Progenitor cell of endocrine pancreas (in vitro differentiated cells): ENCODE measurements at regions not wholly inside any gene's neighbourhood (a gene's known extent, or its start where the extent isn't known, plus 50 kb on each side); places are given as distances from the start of the nearest gene placed in this dataset.

ENCODE experiments used
- DNase-seq: peaks from one replicate; pipeline ENCODE4 v3.0.0; 2021; ENCODE audit warnings: low spot score; ENCODE audit not compliant: unreplicated experiment
- H3K27ac Mint-ChIP-seq: 2 replicates; pipeline ENCODE4 v1.8.0; 2021; ENCODE audit warnings: mild to moderate bottlenecking, moderate library complexity, mixed read lengths
- H3K27me3 Mint-ChIP-seq: 2 replicates; pipeline ENCODE4 v1.8.0; 2021; ENCODE audit warnings: mixed read lengths
- H3K36me3 Mint-ChIP-seq: 2 replicates; pipeline ENCODE4 v1.8.0; 2022; ENCODE audit warnings: mixed read lengths; ENCODE audit not compliant: insufficient read depth
- H3K4me1 Mint-ChIP-seq: 2 replicates; pipeline ENCODE4 v1.8.0; 2021; ENCODE audit warnings: low read depth, mixed read lengths
- H3K4me3 Mint-ChIP-seq: 2 replicates; pipeline ENCODE4 v1.8.0; 2021; ENCODE audit warnings: low read depth, mild to moderate bottlenecking, moderate library complexity, mixed read lengths
- H3K9me3 Mint-ChIP-seq: 2 replicates; pipeline ENCODE4 v1.8.0; 2021; ENCODE audit warnings: low read depth, mixed read lengths
- CTCF ChIP-seq: fragments of 200-600 bp; sonication (generic); IDR thresholded peaks from one replicate; pipeline ENCODE4 v1.5.0; 2021; ENCODE audit warnings: antibody characterized with exemption, mild to moderate bottlenecking; ENCODE audit not compliant: unreplicated experiment

GRCh38 chr9:35540315-35540714 lies 50.4 kb downstream of the RUSC2 start:
- H3K27me3 Mint-ChIP-seq, result no peaks in the 10 kb centered on the region
- no peaks in the 10 kb centered on the region for H3K9me3 Mint-ChIP-seq
- peaks cover 1% of the 10 kb centered on the region for H3K36me3 Mint-ChIP-seq
- TF ChIP-seq CTCF, result no peak
- peaks cover 21% of the 10 kb centered on the region for H3K4me1 Mint-ChIP-seq
- H3K27ac Mint-ChIP-seq, result no peak overlapping the region
- no peak overlapping the region for H3K4me3 Mint-ChIP-seq
- DNase-seq, result no peak

- Mint-ChIP-seq H3K27ac (no peak overlapping the region), H3K36me3 (peaks cover 3% of the 10 kb centered on the region), H3K9me3 (no peaks in the 10 kb centered on the region), H3K4me3 (no peak overlapping the region), H3K4me1 (no peaks in the 10 kb centered on the region), H3K27me3 (no peaks in the 10 kb centered on the region)
- no peak for TF ChIP-seq CTCF
- no peak for DNase-seq
Observed at GRCh38 chr9:35546853-35547252, 56.9 kb downstream of the RUSC2 start.

GRCh38 chr9:35547889-35548418 lies 57.1 kb upstream of the TESK1 start:
- TF ChIP-seq CTCF, result no peak
- no peak overlapping the region for H3K27ac Mint-ChIP-seq
- no peak for DNase-seq
- no peak overlapping the region for H3K4me3 Mint-ChIP-seq
- no peaks in the 10 kb centered on the region for H3K9me3 Mint-ChIP-seq
- no peaks in the 10 kb centered on the region for H3K4me1 Mint-ChIP-seq
- H3K36me3 Mint-ChIP-seq, result peaks cover 1% of the 10 kb centered on the region
- H3K27me3 Mint-ChIP-seq, result no peaks in the 10 kb centered on the region

- H3K4me3 Mint-ChIP-seq, result no peak overlapping the region
Observed at GRCh38 chr9:35548571-35548970, 56.5 kb upstream of the TESK1 start.

GRCh38 chr9:35549441-35549840 lies 55.6 kb upstream of the TESK1 start:
- H3K27me3 Mint-ChIP-seq, result no peaks in the 10 kb centered on the region
- no peak overlapping the region for H3K27ac Mint-ChIP-seq
- no peak overlapping the region for H3K4me3 Mint-ChIP-seq
- no peaks in the 10 kb centered on the region for H3K4me1 Mint-ChIP-seq
- no peak for DNase-seq
- H3K9me3 Mint-ChIP-seq, result no peaks in the 10 kb centered on the region
- no peak for TF ChIP-seq CTCF
- peaks cover 1% of the 10 kb centered on the region for H3K36me3 Mint-ChIP-seq

More at GRCh38 chr9:35548571-35548970, 56.5 kb upstream of the TESK1 start:
- no peak overlapping the region for H3K27ac Mint-ChIP-seq
- no peaks in the 10 kb centered on the region for H3K27me3 Mint-ChIP-seq
- H3K9me3 Mint-ChIP-seq, result no peaks in the 10 kb centered on the region
- peaks cover 1% of the 10 kb centered on the region for H3K36me3 Mint-ChIP-seq
- no peak for TF ChIP-seq CTCF
- no peaks in the 10 kb centered on the region for H3K4me1 Mint-ChIP-seq
- no peak for DNase-seq
